Activated CD4-positive, alpha-beta memory T cell treated with anti-CD3 and anti-CD28 coated beads, Interleukin-2, amount 10 ng/mL, durations not matched to agents 7 days and 5 days (primary cell): ENCODE measurements at regions not wholly inside any gene's neighbourhood (a gene's known extent, or its start where the extent isn't known, plus 50 kb on each side); places are given as distances from the start of the nearest gene placed in this dataset.

Experiments
- CTCF ChIA-PET: fragments of 350-600 bp; sonication (Branson Sonifier 250); formaldehyde crosslinking; loops from one replicate; lab custom pipeline; 2021; ENCODE audit warnings: antibody characterized with exemption, inconsistent platforms; lab: Charles Lee
- POLR2A ChIA-PET: fragments of 350-600 bp; sonication (Branson Sonifier 250); formaldehyde crosslinking; loops from one replicate; lab custom pipeline; 2021; ENCODE audit warnings: antibody characterized with exemption; lab: Charles Lee
- DNase-seq: peaks from one replicate; pipeline ENCODE4 v3.0.0-alpha.2; 2020
- H3K27ac Mint-ChIP-seq: one replicate; pipeline ENCODE4 v1.8.0; 2021; ENCODE audit warnings: mild to moderate bottlenecking, mixed read lengths
- H3K27me3 Mint-ChIP-seq: one replicate; pipeline ENCODE4 v1.8.0; 2021; ENCODE audit warnings: mixed read lengths
- H3K36me3 Mint-ChIP-seq: one replicate; pipeline ENCODE4 v1.8.0; 2021; ENCODE audit warnings: low read depth, mixed read lengths
- H3K4me1 Mint-ChIP-seq: one replicate; pipeline ENCODE4 v1.8.0; 2021; ENCODE audit warnings: mixed read lengths
- H3K4me3 Mint-ChIP-seq: one replicate; pipeline ENCODE4 v1.8.0; 2021; ENCODE audit warnings: mild to moderate bottlenecking, mixed read lengths
- H3K9me3 Mint-ChIP-seq: one replicate; pipeline ENCODE4 v1.8.0; 2021; ENCODE audit warnings: mixed read lengths

DNA sequence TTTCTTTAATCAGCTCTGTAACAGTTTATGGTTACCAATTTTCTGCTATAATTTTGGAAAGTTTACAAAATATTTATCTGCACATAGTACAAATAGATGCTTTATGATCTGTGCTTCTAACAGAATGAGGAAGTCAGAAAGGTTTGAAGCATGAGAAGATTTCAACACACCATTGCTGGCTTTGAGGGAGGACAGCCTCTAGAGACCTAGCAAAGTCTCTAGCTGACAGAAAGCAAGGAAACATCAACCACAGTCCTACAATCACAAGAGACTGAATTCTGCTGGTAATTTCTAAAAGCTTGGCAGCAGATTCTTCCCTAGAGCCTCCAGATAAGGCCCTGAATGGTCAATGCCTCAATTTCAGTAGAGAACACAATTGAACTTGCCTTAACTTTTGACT, 750.8 kb upstream of the SLC35B3 start:
- Mint-ChIP-seq H3K4me3 (no peak overlapping the region), H3K27ac (no peak overlapping the region), H3K27me3 (no peaks in the 10 kb centered on the region), H3K4me1 (no peaks in the 10 kb centered on the region), H3K36me3 (no peaks in the 10 kb centered on the region), H3K9me3 (no peaks in the 10 kb centered on the region)
- no peak for DNase-seq
- ChIA-PET POLR2A (no interaction called here), CTCF (no interaction called here)

- CTCF ChIA-PET, result no interaction called here
- Mint-ChIP-seq H3K9me3 (peaks cover 4% of the 10 kb centered on the region), H3K27me3 (no peaks in the 10 kb centered on the region), H3K4me1 (no peaks in the 10 kb centered on the region), H3K4me3 (no peak overlapping the region), H3K27ac (no peak overlapping the region), H3K36me3 (no peaks in the 10 kb centered on the region)
- POLR2A ChIA-PET, result no interaction called here
- no peak for DNase-seq
Measured at GRCh38 chr6:9178071-9178470, 742.7 kb upstream of the SLC35B3 start.

GRCh38 chr6:9173229-9173628, 737.9 kb upstream of the SLC35B3 start:
- Mint-ChIP-seq H3K27me3 (no peaks in the 10 kb centered on the region), H3K9me3 (peaks cover 7% of the 10 kb centered on the region), H3K4me1 (no peaks in the 10 kb centered on the region), H3K27ac (no peak overlapping the region), H3K36me3 (no peaks in the 10 kb centered on the region), H3K4me3 (no peak overlapping the region)
- CTCF ChIA-PET, result no interaction called here
- POLR2A ChIA-PET, result no interaction called here
- no peak for DNase-seq

- Mint-ChIP-seq H3K27ac (no peak overlapping the region), H3K36me3 (no peaks in the 10 kb centered on the region), H3K9me3 (peaks cover 7% of the 10 kb centered on the region), H3K4me1 (no peaks in the 10 kb centered on the region), H3K4me3 (no peak overlapping the region), H3K27me3 (no peaks in the 10 kb centered on the region)
- ChIA-PET POLR2A (no interaction called here), CTCF (no interaction called here)
- no peak for DNase-seq
Measured at GRCh38 chr6:9172096-9172495, 736.8 kb upstream of the SLC35B3 start.

GRCh38 chr6:9168669-9169068, 733.3 kb upstream of the SLC35B3 start:
- no peak overlapping the region for H3K27ac Mint-ChIP-seq
- H3K27me3 Mint-ChIP-seq, result no peaks in the 10 kb centered on the region
- no peak for DNase-seq
- peaks cover 4% of the 10 kb centered on the region for H3K9me3 Mint-ChIP-seq
- ChIA-PET POLR2A (no interaction called here), CTCF (no interaction called here)
- H3K4me1 Mint-ChIP-seq, result no peaks in the 10 kb centered on the region
- H3K36me3 Mint-ChIP-seq, result no peaks in the 10 kb centered on the region
- no peak overlapping the region for H3K4me3 Mint-ChIP-seq

DNA sequence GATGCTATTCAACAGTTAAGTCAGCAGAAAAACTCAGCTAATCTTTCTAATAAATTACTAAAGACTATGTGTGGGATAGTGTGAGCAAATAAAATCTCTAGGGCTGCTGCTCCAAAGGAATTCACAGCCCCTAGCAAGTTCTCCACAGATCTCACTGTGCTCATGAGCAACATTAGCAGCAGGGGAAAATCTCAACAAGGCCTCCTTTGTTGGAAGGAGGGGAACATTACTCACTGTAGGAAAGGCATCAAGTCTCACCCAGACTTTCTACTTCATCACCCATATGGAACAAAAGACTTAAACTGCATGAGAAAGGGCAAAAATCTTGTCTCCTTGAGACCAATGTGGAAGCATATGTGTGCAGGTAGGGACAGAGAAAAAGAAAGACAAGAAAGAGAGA, 726.4 kb upstream of the SLC35B3 start:
- ChIA-PET POLR2A (no interaction called here), CTCF (no interaction called here)
- Mint-ChIP-seq H3K4me1 (no peaks in the 10 kb centered on the region), H3K4me3 (no peak overlapping the region), H3K36me3 (no peaks in the 10 kb centered on the region), H3K9me3 (peaks cover 12% of the 10 kb centered on the region), H3K27ac (no peak overlapping the region), H3K27me3 (no peaks in the 10 kb centered on the region)
- no peak for DNase-seq

GRCh38 chr6:9159051-9159450, 723.7 kb upstream of the SLC35B3 start:
- Mint-ChIP-seq H3K9me3 (peaks cover 12% of the 10 kb centered on the region), H3K27ac (no peak overlapping the region), H3K27me3 (no peaks in the 10 kb centered on the region), H3K36me3 (no peaks in the 10 kb centered on the region), H3K4me1 (no peaks in the 10 kb centered on the region), H3K4me3 (no peak overlapping the region)
- ChIA-PET POLR2A (no interaction called here), CTCF (no interaction called here)
- DNase-seq, result no peak

- H3K9me3 Mint-ChIP-seq, result peaks cover 3% of the 10 kb centered on the region
- ChIA-PET POLR2A (no interaction called here), CTCF (no interaction called here)
- no peak for DNase-seq
- H3K4me1 Mint-ChIP-seq, result no peaks in the 10 kb centered on the region
- no peaks in the 10 kb centered on the region for H3K27me3 Mint-ChIP-seq
- H3K36me3 Mint-ChIP-seq, result no peaks in the 10 kb centered on the region
- H3K27ac Mint-ChIP-seq, result no peak overlapping the region
- no peak overlapping the region for H3K4me3 Mint-ChIP-seq
Measured at GRCh38 chr6:9155836-9156235, 720.5 kb upstream of the SLC35B3 start.

- H3K4me1 Mint-ChIP-seq, result no peaks in the 10 kb centered on the region
- no peak for DNase-seq
- ChIA-PET CTCF (no interaction called here), POLR2A (no interaction called here)
- peaks cover 17% of the 10 kb centered on the region for H3K9me3 Mint-ChIP-seq
- H3K36me3 Mint-ChIP-seq, result no peaks in the 10 kb centered on the region
- no peaks in the 10 kb centered on the region for H3K27me3 Mint-ChIP-seq
- H3K27ac Mint-ChIP-seq, result no peak overlapping the region
- no peak overlapping the region for H3K4me3 Mint-ChIP-seq
Measured at GRCh38 chr6:9143140-9143539, 707.8 kb upstream of the SLC35B3 start.

- DNase-seq, result no peak
- H3K4me1 Mint-ChIP-seq, result no peaks in the 10 kb centered on the region
- H3K36me3 Mint-ChIP-seq, result no peaks in the 10 kb centered on the region
- no peaks in the 10 kb centered on the region for H3K27me3 Mint-ChIP-seq
- no peak overlapping the region for H3K4me3 Mint-ChIP-seq
- ChIA-PET POLR2A (no interaction called here), CTCF (no interaction called here)
- H3K9me3 Mint-ChIP-seq, result peaks cover 14% of the 10 kb centered on the region
- H3K27ac Mint-ChIP-seq, result no peak overlapping the region
Measured at GRCh38 chr6:9140951-9141460, 705.7 kb upstream of the SLC35B3 start.

DNA sequence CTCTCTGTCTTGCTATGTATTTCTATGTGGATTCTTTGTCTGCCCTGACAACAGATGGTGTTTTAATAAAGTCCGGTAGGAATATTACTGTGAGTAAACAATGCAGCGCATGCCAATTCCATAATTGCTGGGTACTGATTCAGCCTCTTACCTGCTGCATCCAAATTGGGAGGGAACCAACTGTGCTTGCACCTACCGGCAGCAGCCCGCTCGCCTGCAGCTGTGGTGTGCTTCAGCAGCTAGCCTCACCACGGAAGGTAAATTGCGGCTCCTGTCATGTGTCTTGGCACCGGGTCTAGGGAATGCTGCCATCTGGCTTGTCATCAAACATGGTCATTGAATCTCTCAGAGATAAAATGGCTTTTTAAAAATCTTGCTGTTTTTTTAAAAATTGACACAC, 704.8 kb upstream of the SLC35B3 start:
- H3K27me3 Mint-ChIP-seq, result no peaks in the 10 kb centered on the region
- POLR2A ChIA-PET, result no interaction called here
- H3K9me3 Mint-ChIP-seq, result peaks cover 14% of the 10 kb centered on the region
- H3K4me1 Mint-ChIP-seq, result no peaks in the 10 kb centered on the region
- no peak for DNase-seq
- no peaks in the 10 kb centered on the region for H3K36me3 Mint-ChIP-seq
- CTCF ChIA-PET, result no interaction called here
- H3K27ac Mint-ChIP-seq, result no peak overlapping the region
- no peak overlapping the region for H3K4me3 Mint-ChIP-seq

- no peak for DNase-seq
- Mint-ChIP-seq H3K4me3 (no peak overlapping the region), H3K4me1 (no peaks in the 10 kb centered on the region), H3K27me3 (no peaks in the 10 kb centered on the region), H3K9me3 (peaks cover 12% of the 10 kb centered on the region), H3K27ac (no peak overlapping the region), H3K36me3 (no peaks in the 10 kb centered on the region)
- ChIA-PET CTCF (no interaction called here), POLR2A (no interaction called here)
Measured at GRCh38 chr6:9139746-9140145, 704.4 kb upstream of the SLC35B3 start.

GRCh38 chr6:9138936-9139335, 703.6 kb upstream of the SLC35B3 start:
- H3K27ac Mint-ChIP-seq, result no peak overlapping the region
- H3K9me3 Mint-ChIP-seq, result peaks cover 8% of the 10 kb centered on the region
- POLR2A ChIA-PET, result no interaction called here
- H3K4me3 Mint-ChIP-seq, result no peak overlapping the region
- no peak for DNase-seq
- no peaks in the 10 kb centered on the region for H3K36me3 Mint-ChIP-seq
- H3K4me1 Mint-ChIP-seq, result no peaks in the 10 kb centered on the region
- CTCF ChIA-PET, result no interaction called here
- H3K27me3 Mint-ChIP-seq, result no peaks in the 10 kb centered on the region

- Mint-ChIP-seq H3K4me3 (no peak overlapping the region), H3K27ac (no peak overlapping the region), H3K36me3 (no peaks in the 10 kb centered on the region), H3K4me1 (no peaks in the 10 kb centered on the region), H3K9me3 (peaks cover 8% of the 10 kb centered on the region), H3K27me3 (no peaks in the 10 kb centered on the region)
- ChIA-PET POLR2A (no interaction called here), CTCF (no interaction called here)
- no peak for DNase-seq
Measured at GRCh38 chr6:9136141-9136822, 700.9 kb upstream of the SLC35B3 start.
